Gastrocnemius medialis (tissue), 4 donors: ENCODE measurements at regions not wholly inside any gene's neighbourhood (a gene's known extent, or its start where the extent isn't known, plus 50 kb on each side); places are given as distances from the start of the nearest gene placed in this dataset.

Experiments
- ATAC-seq, 2 donors: fragments of 150-250 bp; one replicate each; pipeline ENCODE4 v1.9.1; 2016
- DNase-seq, 2 donors: peaks; one replicate each; pipeline ENCODE4 v3.0.0-alpha.2; 2019
- H3K27ac ChIP-seq, 4 donors: fragments of 200-600 bp; sonication (generic); 1 replicate in 1 of 4; 2 replicates in 3 of 4; pipeline ENCODE4 v1.5.1; 2016 to 2018; ENCODE audit warnings: mild to moderate bottlenecking in 2 of 4, moderate library complexity in 1 of 4
- H3K27me3 ChIP-seq, 3 donors: fragments of 200-600 bp; sonication (generic) in 2 of 3; 1 replicate in 1 of 3; 2 replicates in 2 of 3; pipeline versions ENCODE4 v1.5.1 to v1.6.0; 2016 to 2019; ENCODE audit warnings: mild to moderate bottlenecking in 1 of 3, moderate library complexity in 1 of 3
- H3K36me3 ChIP-seq, 2 donors: fragments of 200-600 bp; sonication (generic) in 1 of 2; one replicate each; pipeline ENCODE4 v1.5.1; 2017 to 2018
- H3K4me1 ChIP-seq, 2 donors: fragments of 200-600 bp; sonication (generic) in 1 of 2; one replicate each; pipeline ENCODE4 v1.5.1; 2016 to 2017; ENCODE audit warnings: mild to moderate bottlenecking in 2 of 2
- H3K4me3 ChIP-seq, 4 donors: fragments of 200-600 bp; sonication (generic) in 3 of 4; 1 replicate in 1 of 4; 2 replicates in 3 of 4; pipeline ENCODE4 v1.5.1; 2016 to 2019; ENCODE audit warnings: mild to moderate bottlenecking in 2 of 4
- H3K9me3 ChIP-seq, 3 donors: fragments of 200-600 bp; sonication (generic) in 2 of 3; 1 replicate in 1 of 3; 2 replicates in 2 of 3; pipeline ENCODE4 v1.5.1; 2016 to 2019
- CTCF ChIP-seq, 5 experiments: fragments of 450-650 bp in 3 of 5; fragments of 200-600 bp in 2 of 5; sonication (generic) in 2 of 5; IDR thresholded peaks in 4 of 5; conservative IDR thresholded peaks in 1 of 5; 1 replicate in 4 of 5; 2 replicates in 1 of 5; pipeline ENCODE4 v1.5.1; 2016 to 2019; ENCODE audit warnings: antibody characterized with exemption in 5 of 5, mild to moderate bottlenecking in 3 of 5, moderate library complexity in 3 of 5
- POLR2A ChIP-seq, 2 donors: fragments of 450-650 bp; IDR thresholded peaks; one replicate each; pipeline ENCODE4 v1.6.1; 2017; ENCODE audit warnings: antibody characterized with exemption in 2 of 2, mild to moderate bottlenecking in 2 of 2, moderate library complexity in 2 of 2
- in situ Hi-C, 4 donors: fragments of 200-750 bp; cut with MboI; loops; one replicate each; pipeline versions ENCODE4 v1.15.0 to v1.8.0; 2017; ENCODE audit warnings: low sequenced_read_pairs in 4 of 4
- intact Hi-C: fragments of 100-400 bp; cut with DNase I; formaldehyde crosslinking; loops from one replicate; pipeline ENCODE4 v1.15.1; 2023; ENCODE audit warnings: low total_unique reads

GRCh38 chr11:129618046-129618569, 197.5 kb upstream of the TMEM45B start:
- DNase-seq (no peak), ATAC-seq (no peak)
- no peaks in the 10 kb centered on the region for H3K9me3 ChIP-seq
- no peaks in the 10 kb centered on the region for H3K4me1 ChIP-seq
- no peaks in the 10 kb centered on the region for H3K36me3 ChIP-seq
- TF ChIP-seq POLR2A (IDR thresholded peaks at IDR 0.05) (no peak), CTCF (IDR thresholded peaks at IDR 0.05 in 4 of 5, conservative IDR thresholded peaks at IDR 0.05 in 1 of 5) (no peak)
- H3K4me3 ChIP-seq: no peak overlapping the region
- in situ Hi-C loops: no loop called here
- intact Hi-C loops: no loop called here
- H3K27me3 ChIP-seq: no peaks in the 10 kb centered on the region
- H3K27ac ChIP-seq: no peak overlapping the region

GRCh38 chr11:129620237-129621104, 195.2 kb upstream of the TMEM45B start:
- DNase-seq (no peak), ATAC-seq (no peak)
- H3K36me3 ChIP-seq: no peaks in the 10 kb centered on the region
- in situ Hi-C loops (no loop called here), intact Hi-C loops (no loop called here)
- H3K9me3 ChIP-seq: no peaks in the 10 kb centered on the region
- H3K4me3 ChIP-seq: no peak overlapping the region
- no peaks in the 10 kb centered on the region for H3K27me3 ChIP-seq
- TF ChIP-seq CTCF (IDR thresholded peaks at IDR 0.05 in 4 of 5, conservative IDR thresholded peaks at IDR 0.05 in 1 of 5) (no peak), POLR2A (IDR thresholded peaks at IDR 0.05) (no peak)
- no peaks in the 10 kb centered on the region for H3K4me1 ChIP-seq
- H3K27ac ChIP-seq: no peak overlapping the region

GRCh38 chr11:129625930-129626329, 189.7 kb upstream of the TMEM45B start:
- Histone ChIP-seq H3K9me3 (no peaks in the 10 kb centered on the region), H3K4me3 (no peak overlapping the region), H3K4me1 (no peaks in the 10 kb centered on the region), H3K36me3 (no peaks in the 10 kb centered on the region), H3K27me3 (no peaks in the 10 kb centered on the region), H3K27ac (no peak overlapping the region)
- ATAC-seq (no peak), DNase-seq (no peak)
- intact Hi-C loops: no loop called here
- in situ Hi-C loops: no loop called here
- TF ChIP-seq CTCF (IDR thresholded peaks at IDR 0.05 in 4 of 5, conservative IDR thresholded peaks at IDR 0.05 in 1 of 5) (no peak), POLR2A (IDR thresholded peaks at IDR 0.05) (no peak)

- no peak overlapping the region for H3K4me3 ChIP-seq
- intact Hi-C loops (no loop called here), in situ Hi-C loops (no loop called here)
- H3K9me3 ChIP-seq: no peaks in the 10 kb centered on the region
- no peaks in the 10 kb centered on the region for H3K27me3 ChIP-seq
- H3K4me1 ChIP-seq: no peaks in the 10 kb centered on the region
- H3K27ac ChIP-seq: no peak overlapping the region
- DNase-seq (no peak), ATAC-seq (no peak)
- no peak for TF ChIP-seq CTCF (IDR thresholded peaks at IDR 0.05 in 4 of 5, conservative IDR thresholded peaks at IDR 0.05 in 1 of 5)
- no peak for TF ChIP-seq POLR2A (IDR thresholded peaks at IDR 0.05)
- no peaks in the 10 kb centered on the region for H3K36me3 ChIP-seq
Measured at GRCh38 chr11:129631201-129631600, 184.4 kb upstream of the TMEM45B start.
